Neural cell (in vitro differentiated cells): ENCODE measurements at regions not wholly inside any gene's neighbourhood (a gene's known extent, or its start where the extent isn't known, plus 50 kb on each side); places are given as distances from the start of the nearest gene placed in this dataset.
"Not testable (repeated sequence)": the region's sequence is repeated elsewhere in the genome, so short reads cannot be mapped to it uniquely, and the experiment has no call there.

Experiments
- CTCF ChIP-seq: fragments of 450-650 bp; IDR thresholded peaks from 2 replicates; pipeline ENCODE4 v1.5.1; 2014; ENCODE audit warnings: antibody characterized with exemption, mild to moderate bottlenecking, moderate library complexity; ENCODE audit not compliant: poor library complexity, severe bottlenecking
- POLR2AphosphoS5 ChIP-seq: IDR thresholded peaks from 2 replicates; pipeline ENCODE4 v1.6.1; 2012
- REST ChIP-seq: IDR thresholded peaks from 2 replicates; pipeline ENCODE4 v1.6.1; 2012; ENCODE audit warnings: borderline replicate concordance
- SMC3 ChIP-seq: fragments of 450-650 bp; conservative IDR thresholded peaks from 2 replicates; pipeline ENCODE4 v1.6.1; 2014; ENCODE audit warnings: antibody characterized with exemption, mild to moderate bottlenecking, moderate library complexity; ENCODE audit not compliant: poor library complexity

GRCh38 chr2:238723740-238724320, 124.1 kb upstream of the TWIST2 start:
- not testable (repeated sequence) for TF ChIP-seq CTCF, POLR2AphosphoS5, SMC3, REST
